K562 (cell line): ENCODE measurements at regions not wholly inside any gene's neighbourhood (a gene's known extent, or its start where the extent isn't known, plus 50 kb on each side); places are given as distances from the start of the nearest gene placed in this dataset.

Experiments used
- ATAC-seq: fragments of 200-7000 bp; cut with Tn5 transposase; 3 replicates; pipeline ENCODE4 v1.9.1; 2020; ENCODE audit warnings: moderate library complexity
- BruUV-seq: library from RNA; stranded (reverse); fragments of 400-500 nt; replicated peaks from 2 replicates; lab custom pipeline; 2021; lab: Mats Ljungman, UMichigan
- CTCF ChIA-PET: fragments of 300-600 bp; formaldehyde crosslinking; extraction: SDS; loops from one replicate; lab custom pipeline; 2021; ENCODE audit warnings: low intra/inter-chr PET ratio; lab: Yijun Ruan, JAX
- POLR2A ChIA-PET: fragments of 300-600, 350-650 bp; sonication (Branson Sonifier 250); formaldehyde crosslinking; extraction: SDS; loops from one replicate; lab custom pipeline; 2021; ENCODE audit warnings: antibody characterized with exemption, inconsistent platforms; lab: Yijun Ruan, JAX
- DNase-seq, 4 experiments: peaks; one replicate each; pipeline versions ENCODE4 v3.0.0 to v3.0.0-alpha.2; 2011 to 2018; ENCODE audit warnings: low spot score in 3 of 4, mixed read lengths in 3 of 4; ENCODE audit errors: extremely low read depth in 1 of 4
- FAIRE-seq: peaks from 2 replicates; lab custom pipeline; 2011; peaks lifted over from hg19 to GRCh38; lab: Jason Lieb, UNC
- H2AFZ ChIP-seq: 2 replicates; pipeline ENCODE4 v1.6.0; 2011; ENCODE audit warnings: low read depth, low read length, control low read depth, inconsistent platforms
- H3K27ac ChIP-seq: fragments of 200-600 bp; 3 replicates; pipeline ENCODE4 v1.8.0; 2011; ENCODE audit warnings: low read depth, mild to moderate bottlenecking, control low read depth, inconsistent platforms, low read length, moderate library complexity, mixed read lengths; ENCODE audit errors: extremely low read depth
- H3K27me3 ChIP-seq, 2 experiments: fragments of 300-600 bp in 1 of 2; 2 replicates in 1 of 2; 3 replicates in 1 of 2; pipeline versions ENCODE4 v1.6.0 to v1.8.0; 2011; ENCODE audit warnings: inconsistent platforms in 2 of 2, low read length in 2 of 2, mild to moderate bottlenecking in 1 of 2, mixed read lengths in 1 of 2, moderate library complexity in 1 of 2; ENCODE audit not compliant: control insufficient read depth in 2 of 2, insufficient read depth in 2 of 2
- H3K36me3 ChIP-seq: fragments of 300-600 bp; 3 replicates; pipeline ENCODE4 v1.8.0; 2011; ENCODE audit warnings: mild to moderate bottlenecking, low read length, inconsistent platforms; ENCODE audit not compliant: control insufficient read depth, insufficient read depth
- H3K4me1 ChIP-seq, 2 experiments: fragments of 200-600 bp in 1 of 2; replicated peaks in 1 of 2; 2 replicates in 1 of 2; 3 replicates in 1 of 2; pipeline versions ENCODE4 v1.5.1 to v1.8.0; 2011; ENCODE audit warnings: inconsistent platforms in 2 of 2, low read length in 2 of 2, mild to moderate bottlenecking in 1 of 2, mixed read lengths in 1 of 2, moderate library complexity in 1 of 2; ENCODE audit not compliant: control insufficient read depth in 2 of 2, insufficient read depth in 2 of 2
- H3K4me2 ChIP-seq: 2 replicates; pipeline ENCODE4 v1.6.1; 2011; ENCODE audit warnings: low read length, control low read depth, inconsistent platforms, mixed read lengths; ENCODE audit not compliant: insufficient read depth
- H3K4me3 ChIP-seq: fragments of 200-600 bp; sonication (generic), shearing (Covaris generic); 2 replicates; pipeline ENCODE4 v1.5.1; 2016; ENCODE audit warnings: control low read depth, inconsistent platforms
- H3K79me2 ChIP-seq: fragments of 200-600 bp; 3 replicates; pipeline ENCODE4 v1.8.0; 2011; ENCODE audit warnings: low read length, inconsistent platforms; ENCODE audit not compliant: control insufficient read depth, insufficient read depth
- H3K9ac ChIP-seq, 2 experiments: 2 replicates each; pipeline versions ENCODE4 v1.6.0 to v1.6.1; 2011; ENCODE audit warnings: low read depth in 2 of 2, low read length in 2 of 2, control low read depth in 1 of 2, inconsistent platforms in 1 of 2, mild to moderate bottlenecking in 1 of 2, mixed read lengths in 1 of 2; ENCODE audit not compliant: insufficient read depth in 1 of 2
- H3K9me1 ChIP-seq: one replicate; pipeline ENCODE4 v1.6.0; 2011; ENCODE audit warnings: inconsistent platforms, mild to moderate bottlenecking, low read length, moderate library complexity; ENCODE audit not compliant: control insufficient read depth, insufficient read depth
- H3K9me3 ChIP-seq: replicated peaks from 2 replicates; pipeline ENCODE4 v1.5.1; 2011; ENCODE audit warnings: low read depth, low read length, inconsistent platforms; ENCODE audit not compliant: control insufficient read depth, insufficient read depth
- H4K20me1 ChIP-seq: replicated peaks from 2 replicates; pipeline ENCODE4 v1.6.1; 2011; ENCODE audit warnings: low read length, inconsistent platforms, mixed read lengths; ENCODE audit not compliant: control insufficient read depth, insufficient read depth
- BRD9 ChIP-seq: fragments of 450-650 bp; IDR thresholded peaks from 2 replicates; pipeline ENCODE4 v1.6.1; 2018; ENCODE audit warnings: low read depth; ENCODE audit not compliant: partially characterized antibody
- CHD2 ChIP-seq: IDR thresholded peaks from 2 replicates; pipeline ENCODE4 v1.6.1; 2011; ENCODE audit warnings: low read depth, low read length
- CSDE1 ChIP-seq, 2 experiments: fragments of 450-650 bp; IDR thresholded peaks; 2 replicates each; pipeline ENCODE4 v1.6.1; 2016; ENCODE audit warnings: mild to moderate bottlenecking in 1 of 2
- GATA2 ChIP-seq: sonication (generic); formaldehyde crosslinking; IDR thresholded peaks from 2 replicates; pipeline ENCODE4 v1.4.0; 2020; ENCODE audit warnings: mild to moderate bottlenecking, missing genetic modification reagents
- GTF3C2 ChIP-seq: IDR thresholded peaks from 3 replicates; pipeline ENCODE4 v1.6.1; 2011; ENCODE audit warnings: borderline replicate concordance, mild to moderate bottlenecking, moderate library complexity; ENCODE audit not compliant: insufficient read length; ENCODE audit errors: extremely low read depth
- HMG20A ChIP-seq: fragments of 450-650 bp; formaldehyde crosslinking; conservative IDR thresholded peaks from 2 replicates; pipeline ENCODE4 v1.4.0; 2020; ENCODE audit warnings: mild to moderate bottlenecking, mixed read lengths
- MEIS2 ChIP-seq: fragments of 450-650 bp; IDR thresholded peaks from 2 replicates; pipeline ENCODE4 v1.6.1; 2014; ENCODE audit warnings: mild to moderate bottlenecking; ENCODE audit not compliant: partially characterized antibody
- MYC ChIP-seq, 2 experiments: fragments of 250-450 bp in 1 of 2; sonication (Bioruptor Pico) in 1 of 2; IDR thresholded peaks; 2 replicates each; pipeline versions ENCODE4 v1.5.1 to v1.6.1; 2012 to 2021; ENCODE audit warnings: low read depth in 2 of 2, borderline replicate concordance in 1 of 2, improper control_type of control experiment in 1 of 2, low read length in 1 of 2, mild to moderate bottlenecking in 1 of 2, moderate library complexity in 1 of 2
- NELFE ChIP-seq: IDR thresholded peaks from 2 replicates; pipeline ENCODE4 v1.6.1; 2011; ENCODE audit warnings: mild to moderate bottlenecking; ENCODE audit not compliant: insufficient read depth, insufficient read length
- RFX5 ChIP-seq: IDR thresholded peaks from 2 replicates; pipeline ENCODE4 v1.6.1; 2011; ENCODE audit warnings: low read depth, mild to moderate bottlenecking, improper control_type of control experiment, low read length
- SNIP1 ChIP-seq: fragments of 450-650 bp; IDR thresholded peaks from 2 replicates; pipeline ENCODE4 v1.7.1; 2017; ENCODE audit warnings: low read depth, mild to moderate bottlenecking
- ZFP91 ChIP-seq: sonication (generic); formaldehyde crosslinking; IDR thresholded peaks from 2 replicates; pipeline ENCODE4 v1.8.0; 2022; ENCODE audit warnings: mild to moderate bottlenecking, missing genetic modification reagents
- ZNF436 ChIP-seq: fragments of 250-450, 450-650 bp; sonication (Bioruptor Pico); formaldehyde crosslinking; IDR thresholded peaks from 2 replicates; pipeline ENCODE4 v1.7.0; 2020; ENCODE audit warnings: mild to moderate bottlenecking
- WGBS: fragments of 100-300 bp; shearing (Covaris generic); methylation state at CpG from one replicate; pipeline ENCODE4 v1.1.6; 2016; ENCODE audit warnings: low coverage, mixed read lengths; ENCODE audit not compliant: insufficient coverage; ENCODE audit errors: missing lambda C conversion rate; 5-methylcytosine and 5-hydroxymethylcytosine counted together
- in situ Hi-C: fragments of 300-500 bp; cut with MboI; formaldehyde crosslinking; loops from 4 replicates; pipeline ENCODE4 v1.15.0; 2018; ENCODE audit warnings: inconsistent platforms, mixed read lengths
- intact Hi-C: fragments of 100-400 bp; cut with micrococcal nuclease; formaldehyde crosslinking; loops from 2 replicates; pipeline ENCODE4 v1.14.2; 2022
- TF ChIP-seq, protein P1 (sequence below): sonication (generic); formaldehyde crosslinking; IDR thresholded peaks from 2 replicates; pipeline ENCODE4 v1.8.1; 2022; ENCODE audit warnings: missing genetic modification reagents

- no peak overlapping the region for H3K27ac ChIP-seq
- CTCF ChIA-PET = no interaction called here
- H3K79me2 ChIP-seq = no peaks in the 10 kb centered on the region
- DNase-seq (no peak), FAIRE-seq (no peak), ATAC-seq (no peak)
- 1% methylated on average over 5 of the region's 5 CpGs for WGBS
- no peak overlapping the region for H2AFZ ChIP-seq
- no peak overlapping the region for H3K4me2 ChIP-seq
- in situ Hi-C loops = no loop called here
- H3K4me1 ChIP-seq = no peaks in the 10 kb centered on the region
- no peaks in the 10 kb centered on the region for H3K27me3 ChIP-seq
- no TSS peak for BruUV-seq
- no peaks in the 10 kb centered on the region for H3K9me3 ChIP-seq
- intact Hi-C loops = no loop called here
- POLR2A ChIA-PET = no interaction called here
- H4K20me1 ChIP-seq = no peaks in the 10 kb centered on the region
- no peaks in the 10 kb centered on the region for H3K9me1 ChIP-seq
- H3K36me3 ChIP-seq = no peaks in the 10 kb centered on the region
- no peak overlapping the region for H3K9ac ChIP-seq
- no peak overlapping the region for H3K4me3 ChIP-seq
- TF ChIP-seq MEIS2 (no peak), HMG20A (CRISPR knock-in tag) (no peak), CHD2 (no peak), GATA2 (CRISPR knock-in tag) (no peak), SNIP1 (no peak), RFX5 (no peak), NELFE (no peak), ZFP91 (CRISPR knock-in tag) (no peak), CSDE1 (IDR thresholded peaks at IDR 0.05) (no peak), ZNF436 (no peak), MYC (IDR thresholded peaks at IDR 0.05; ENCODE audit: low read depth, low read length) (no peak), MYC (CRISPR knock-in tag; IDR thresholded peaks at IDR 0.05; ENCODE audit: borderline replicate concordance, low read depth) (no peak), GTF3C2 (no peak), BRD9 (no peak)
- TF ChIP-seq, protein P1, sequence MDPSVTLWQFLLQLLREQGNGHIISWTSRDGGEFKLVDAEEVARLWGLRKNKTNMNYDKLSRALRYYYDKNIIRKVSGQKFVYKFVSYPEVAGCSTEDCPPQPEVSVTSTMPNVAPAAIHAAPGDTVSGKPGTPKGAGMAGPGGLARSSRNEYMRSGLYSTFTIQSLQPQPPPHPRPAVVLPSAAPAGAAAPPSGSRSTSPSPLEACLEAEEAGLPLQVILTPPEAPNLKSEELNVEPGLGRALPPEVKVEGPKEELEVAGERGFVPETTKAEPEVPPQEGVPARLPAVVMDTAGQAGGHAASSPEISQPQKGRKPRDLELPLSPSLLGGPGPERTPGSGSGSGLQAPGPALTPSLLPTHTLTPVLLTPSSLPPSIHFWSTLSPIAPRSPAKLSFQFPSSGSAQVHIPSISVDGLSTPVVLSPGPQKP (CRISPR knock-in tag) = no peak
These were observed 235.9 kb upstream of the PRSS1 start for GRCh38 chr7:142513178-142513955.
